Endothelial cell of umbilical vein (primary cell): ENCODE measurements at regions not wholly inside any gene's neighbourhood (a gene's known extent, or its start where the extent isn't known, plus 50 kb on each side); places are given as distances from the start of the nearest gene placed in this dataset.

Source experiments
- BruUV-seq: library from RNA; stranded (reverse); fragments of 400-500 nt; replicated peaks from 2 replicates; lab custom pipeline; 2021; lab: Mats Ljungman, UMichigan
- CTCF ChIA-PET: fragments of 300-600, 350-600 bp; sonication (Branson Sonifier 250); formaldehyde crosslinking; loops from one replicate; lab custom pipeline; 2021; ENCODE audit warnings: antibody characterized with exemption, inconsistent platforms; lab: Charles Lee
- POLR2A ChIA-PET: fragments of 300-600, 350-600 bp; sonication (Branson Sonifier 250); formaldehyde crosslinking; loops from one replicate; lab custom pipeline; 2021; ENCODE audit warnings: antibody characterized with exemption, inconsistent platforms; lab: Charles Lee
- DNase-seq: peaks from one replicate; pipeline ENCODE4 v3.0.0-alpha.2; 2011; ENCODE audit warnings: low read depth, low spot score
- FAIRE-seq: peaks from 2 replicates; lab custom pipeline; 2011; peaks lifted over from hg19 to GRCh38; lab: Jason Lieb, UNC
- H2AFZ ChIP-seq: 2 replicates; pipeline ENCODE4 v1.6.0; 2012; ENCODE audit warnings: low read depth, low read length, control low read depth, inconsistent platforms
- H3K27ac ChIP-seq: 2 replicates; pipeline ENCODE4 v1.5.1; 2011; ENCODE audit warnings: low read depth, mild to moderate bottlenecking, control low read depth, low read length, moderate library complexity; ENCODE audit not compliant: insufficient read depth
- H3K27me3 ChIP-seq, 2 experiments: 2 replicates each; pipeline versions ENCODE4 v1.6.0 to v1.6.1; 2011; ENCODE audit warnings: low read length in 2 of 2, mixed read lengths in 1 of 2; ENCODE audit not compliant: control insufficient read depth in 2 of 2, insufficient read depth in 2 of 2
- H3K36me3 ChIP-seq, 2 experiments: 2 replicates in 1 of 2; 3 replicates in 1 of 2; pipeline ENCODE4 v1.5.1; 2011; ENCODE audit warnings: low read length in 2 of 2, mild to moderate bottlenecking in 1 of 2, moderate library complexity in 1 of 2; ENCODE audit not compliant: control insufficient read depth in 2 of 2, insufficient read depth in 2 of 2; ENCODE audit errors: extremely low read depth in 1 of 2
- H3K4me1 ChIP-seq: 3 replicates; pipeline ENCODE4 v1.5.1; 2011; ENCODE audit warnings: mild to moderate bottlenecking, low read length; ENCODE audit not compliant: control insufficient read depth, insufficient read depth; ENCODE audit errors: extremely low read depth
- H3K4me2 ChIP-seq: 2 replicates; pipeline ENCODE4 v1.6.1; 2011; ENCODE audit warnings: low read length, control low read depth, mixed read lengths; ENCODE audit not compliant: insufficient read depth
- H3K4me3 ChIP-seq, 3 experiments: fragments of 200-600 bp in 1 of 3; sonication (generic), shearing (Covaris generic) in 1 of 3; replicated peaks in 1 of 3; 2 replicates each; pipeline ENCODE4 v1.5.1; 2011 to 2016; ENCODE audit warnings: control low read depth in 3 of 3, low read length in 3 of 3, mild to moderate bottlenecking in 2 of 3, inconsistent platforms in 1 of 3, low read depth in 1 of 3, moderate library complexity in 1 of 3; ENCODE audit not compliant: insufficient read depth in 1 of 3
- H3K79me2 ChIP-seq: 2 replicates; pipeline ENCODE4 v1.6.0; 2012; ENCODE audit warnings: low read length, inconsistent platforms; ENCODE audit not compliant: control insufficient read depth, insufficient read depth
- H3K9ac ChIP-seq: replicated peaks from 2 replicates; pipeline ENCODE3; 2011; ENCODE audit warnings: low read length, control low read depth; ENCODE audit not compliant: insufficient read depth; ENCODE audit errors: extremely low read depth
- H3K9me1 ChIP-seq: replicated peaks from 3 replicates; pipeline ENCODE4 v1.6.0; 2011; ENCODE audit warnings: mild to moderate bottlenecking, low read length; ENCODE audit not compliant: control insufficient read depth, insufficient read depth; ENCODE audit errors: extremely low read depth
- H3K9me3 ChIP-seq: replicated peaks from 2 replicates; pipeline ENCODE4 v1.5.1; 2012; ENCODE audit warnings: low read length, inconsistent platforms; ENCODE audit not compliant: control insufficient read depth, insufficient read depth
- H4K20me1 ChIP-seq: replicated peaks from 2 replicates; pipeline ENCODE3; 2011; ENCODE audit warnings: mild to moderate bottlenecking, low read length; ENCODE audit not compliant: control insufficient read depth, insufficient read depth; ENCODE audit errors: extremely low read depth
- EZH2 ChIP-seq: IDR thresholded peaks from 2 replicates; pipeline ENCODE4 v1.6.1; 2012; ENCODE audit warnings: borderline replicate concordance, low read depth, mild to moderate bottlenecking, moderate library complexity, low read length, inconsistent platforms; ENCODE audit not compliant: severe bottlenecking
- FOS ChIP-seq: IDR thresholded peaks from 2 replicates; pipeline ENCODE4 v1.6.1; 2011; ENCODE audit warnings: mild to moderate bottlenecking, low read length, moderate library complexity, borderline replicate concordance; ENCODE audit not compliant: insufficient read depth
- GATA2 ChIP-seq: IDR thresholded peaks from 2 replicates; pipeline ENCODE4 v1.7.0; 2011; ENCODE audit warnings: low read depth, mild to moderate bottlenecking, moderate library complexity, mixed read lengths, low read length; ENCODE audit not compliant: insufficient read length, insufficient read depth
- JUN ChIP-seq: IDR thresholded peaks from 2 replicates; pipeline ENCODE4 v1.6.1; 2011; ENCODE audit warnings: borderline replicate concordance, low read depth; ENCODE audit not compliant: insufficient read length, insufficient read depth
- MAX ChIP-seq: IDR thresholded peaks from 2 replicates; pipeline ENCODE4 v1.6.1; 2011; ENCODE audit not compliant: insufficient read depth, insufficient read length
- MYC ChIP-seq: IDR thresholded peaks from one replicate; pipeline ENCODE4 v1.6.1; 2011; ENCODE audit warnings: mild to moderate bottlenecking, low read depth, low read length
- POLR2A ChIP-seq: IDR thresholded peaks from 2 replicates; pipeline ENCODE4 v1.6.1; 2012; ENCODE audit warnings: low read depth, mild to moderate bottlenecking, control low read depth, low read length
- POLR2AphosphoS5 ChIP-seq: IDR thresholded peaks from 2 replicates; pipeline ENCODE4 v1.6.1; 2012; ENCODE audit warnings: low read depth, mild to moderate bottlenecking, control low read depth, low read length, moderate library complexity; ENCODE audit not compliant: insufficient read depth
- dilution Hi-C: fragments of 300-500 bp; cut with MboI; formaldehyde crosslinking; loops from one replicate; pipeline ENCODE4 v1.15.0; 2019; ENCODE audit warnings: low sequenced_read_pairs; ENCODE audit not compliant: extremely low pct_ligation_motif_present
- intact Hi-C: fragments of 100-400 bp; cut with micrococcal nuclease; formaldehyde crosslinking; loops from one replicate; pipeline ENCODE4 v1.10.0; 2022
- TF ChIP-seq, protein P1 (sequence below), 2 donors: IDR thresholded peaks; 1 replicate in 1 of 2; 2 replicates in 1 of 2; pipeline ENCODE4 v1.5.1; 2011; ENCODE audit warnings: low read length in 2 of 2, mild to moderate bottlenecking in 2 of 2, moderate library complexity in 2 of 2, control low read depth in 1 of 2, inconsistent platforms in 1 of 2, low read depth in 1 of 2; ENCODE audit not compliant: insufficient read depth in 1 of 2; ENCODE audit errors: extremely low read depth in 1 of 2

DNA sequence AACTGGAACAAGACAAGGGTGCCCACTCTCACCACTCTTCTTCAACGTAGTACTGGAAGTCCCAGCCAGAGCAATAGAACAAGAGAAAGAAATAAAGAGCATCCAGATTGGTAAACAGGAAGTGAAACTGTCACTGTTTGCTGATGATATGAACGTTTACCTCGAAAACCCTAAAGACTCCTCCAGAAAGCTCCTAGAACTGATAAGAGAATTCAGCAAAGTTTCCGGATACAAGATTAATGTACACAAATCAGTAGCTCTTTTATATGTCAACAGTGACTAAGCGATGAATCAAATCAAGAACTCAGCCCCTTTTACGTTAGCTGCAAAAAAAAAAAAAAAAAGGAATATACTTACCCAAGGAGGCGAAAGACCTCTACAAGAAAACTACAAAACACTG lies 306.6 kb downstream of the PLK2 start:
- Histone ChIP-seq H3K4me2 (no peak overlapping the region), H3K4me1 (no peaks in the 10 kb centered on the region), H2AFZ (no peak overlapping the region), H3K9me3 (no peaks in the 10 kb centered on the region), H3K27me3 (peaks cover 0 to 3% of the 10 kb centered on the region in 2 experiments), H3K4me3 (no peak overlapping the region), H3K36me3 (no peaks in the 10 kb centered on the region), H4K20me1 (no peaks in the 10 kb centered on the region), H3K79me2 (no peaks in the 10 kb centered on the region), H3K9ac (no peak overlapping the region), H3K27ac (no peak overlapping the region), H3K9me1 (no peaks in the 10 kb centered on the region)
- BruUV-seq: no TSS peak
- peak; percentile 49 for FAIRE-seq
- ChIA-PET POLR2A (no interaction called here), CTCF (interaction anchor here (1.1 kb wide), 1 partner anchor 10 kb away, joined by 4 read pairs; no protein-coding TSS in a partner anchor)
- dilution Hi-C loops: no loop called here
- TF ChIP-seq JUN (no peak), EZH2 (no peak), POLR2A (no peak), GATA2 (no peak), POLR2AphosphoS5 (no peak), MYC (no peak), FOS (no peak), MAX (no peak)
- TF ChIP-seq, protein P1, sequence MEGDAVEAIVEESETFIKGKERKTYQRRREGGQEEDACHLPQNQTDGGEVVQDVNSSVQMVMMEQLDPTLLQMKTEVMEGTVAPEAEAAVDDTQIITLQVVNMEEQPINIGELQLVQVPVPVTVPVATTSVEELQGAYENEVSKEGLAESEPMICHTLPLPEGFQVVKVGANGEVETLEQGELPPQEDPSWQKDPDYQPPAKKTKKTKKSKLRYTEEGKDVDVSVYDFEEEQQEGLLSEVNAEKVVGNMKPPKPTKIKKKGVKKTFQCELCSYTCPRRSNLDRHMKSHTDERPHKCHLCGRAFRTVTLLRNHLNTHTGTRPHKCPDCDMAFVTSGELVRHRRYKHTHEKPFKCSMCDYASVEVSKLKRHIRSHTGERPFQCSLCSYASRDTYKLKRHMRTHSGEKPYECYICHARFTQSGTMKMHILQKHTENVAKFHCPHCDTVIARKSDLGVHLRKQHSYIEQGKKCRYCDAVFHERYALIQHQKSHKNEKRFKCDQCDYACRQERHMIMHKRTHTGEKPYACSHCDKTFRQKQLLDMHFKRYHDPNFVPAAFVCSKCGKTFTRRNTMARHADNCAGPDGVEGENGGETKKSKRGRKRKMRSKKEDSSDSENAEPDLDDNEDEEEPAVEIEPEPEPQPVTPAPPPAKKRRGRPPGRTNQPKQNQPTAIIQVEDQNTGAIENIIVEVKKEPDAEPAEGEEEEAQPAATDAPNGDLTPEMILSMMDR (IDR thresholded peaks at IDR 0.05; ENCODE audit: extremely low read depth in 1 of 2, insufficient read depth in 1 of 2, low read depth in 1 of 2, low read length in 2 of 2): no peak
- intact Hi-C loops: no loop called here
- DNase-seq: no peak
